Inflammatory macrophage treated with lipopolysaccharide for 4 hours (primary cell): ENCODE measurements at regions not wholly inside any gene's neighbourhood (a gene's known extent, or its start where the extent isn't known, plus 50 kb on each side); places are given as distances from the start of the nearest gene placed in this dataset.
"Not testable (repeated sequence)": the region's sequence is repeated elsewhere in the genome, so short reads cannot be mapped to it uniquely, and the experiment has no call there.

Source experiments
- DNase-seq: peaks from one replicate; pipeline ENCODE4 v3.0.0-alpha.2; 2020

DNA sequence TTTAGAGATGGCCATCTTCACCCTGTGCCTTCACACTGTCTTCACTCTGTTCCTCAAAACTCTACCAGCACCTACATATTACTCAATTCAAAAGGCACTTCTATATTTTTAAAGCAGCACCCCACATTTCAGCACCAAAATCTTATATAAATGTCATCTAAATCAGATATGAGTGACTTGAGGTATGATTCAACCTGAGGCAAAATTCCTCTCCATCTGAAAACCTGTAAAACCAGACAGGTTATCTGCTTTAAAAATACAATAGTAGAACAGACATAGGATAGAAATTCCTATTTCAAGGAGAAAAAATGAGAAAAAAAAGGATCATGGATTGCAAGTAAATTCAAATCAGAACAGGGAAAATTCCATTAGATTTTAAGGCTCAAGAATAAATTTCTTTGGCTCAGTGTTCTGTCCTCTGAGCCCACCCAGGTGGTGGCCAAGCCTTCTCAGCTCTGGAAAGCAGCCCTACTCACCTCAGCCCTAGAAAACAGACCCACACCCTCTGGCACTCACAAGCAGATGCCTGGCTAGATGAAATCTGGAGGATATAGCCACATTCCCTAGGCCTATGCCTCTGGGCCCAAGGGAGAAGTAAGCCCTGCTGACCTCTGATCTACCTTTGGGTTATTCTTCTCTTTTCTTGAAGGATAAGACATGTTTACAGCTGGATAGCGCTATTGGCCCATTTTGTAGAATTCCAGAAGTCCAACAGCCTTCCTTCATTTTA lies 211.1 kb upstream of the XIST start:
- DNase-seq = no peak

- DNase-seq = no peak
Observed at GRCh38 chrX:74061879-74062278, 209.4 kb upstream of the XIST start.

DNA sequence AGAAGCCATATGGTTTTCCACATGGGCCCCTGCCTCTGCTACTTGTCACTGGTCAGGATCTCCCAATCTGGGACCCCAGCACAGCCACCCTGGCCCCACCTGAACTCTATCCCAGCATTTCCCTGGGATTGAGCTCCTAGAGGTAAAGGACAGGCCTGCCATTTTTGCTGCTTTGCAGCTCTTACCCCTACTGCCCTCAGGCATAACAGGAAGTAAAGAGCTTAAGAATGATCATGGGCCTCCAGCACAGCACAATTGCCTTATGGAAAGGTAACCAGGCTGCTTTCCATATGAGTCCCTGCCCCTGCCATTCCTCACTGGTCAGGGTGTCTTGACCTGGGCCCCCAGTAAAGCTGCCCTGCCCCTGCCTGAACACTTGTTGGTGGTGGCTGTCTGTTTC lies 196.6 kb upstream of the XIST start:
- DNase-seq = no peak

DNA sequence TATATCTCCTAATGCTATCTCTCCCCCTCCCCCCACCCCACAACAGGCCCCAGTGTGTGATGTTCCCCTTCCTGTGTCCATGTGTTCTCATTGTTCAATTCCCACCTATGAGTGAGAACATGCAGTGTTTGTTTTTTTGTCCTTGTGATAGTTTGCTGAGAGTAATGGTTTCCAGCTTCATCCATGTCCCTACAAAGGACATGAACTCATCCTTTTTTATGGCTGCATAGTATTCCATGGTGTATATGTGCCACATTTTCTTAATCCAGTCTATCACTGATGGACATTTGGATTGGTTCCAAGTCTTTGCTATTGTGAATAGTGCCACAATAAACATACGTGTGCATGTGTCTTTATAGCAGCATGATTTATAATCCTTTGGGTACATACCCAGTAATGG lies 181.6 kb upstream of the XIST start:
- not testable (repeated sequence) for DNase-seq

- not testable (repeated sequence) for DNase-seq
Observed at GRCh38 chrX:74031527-74031926, 179.0 kb upstream of the XIST start.

- DNase-seq = not testable (repeated sequence)
Observed at GRCh38 chrX:74030766-74031165, 178.3 kb upstream of the XIST start.

DNA sequence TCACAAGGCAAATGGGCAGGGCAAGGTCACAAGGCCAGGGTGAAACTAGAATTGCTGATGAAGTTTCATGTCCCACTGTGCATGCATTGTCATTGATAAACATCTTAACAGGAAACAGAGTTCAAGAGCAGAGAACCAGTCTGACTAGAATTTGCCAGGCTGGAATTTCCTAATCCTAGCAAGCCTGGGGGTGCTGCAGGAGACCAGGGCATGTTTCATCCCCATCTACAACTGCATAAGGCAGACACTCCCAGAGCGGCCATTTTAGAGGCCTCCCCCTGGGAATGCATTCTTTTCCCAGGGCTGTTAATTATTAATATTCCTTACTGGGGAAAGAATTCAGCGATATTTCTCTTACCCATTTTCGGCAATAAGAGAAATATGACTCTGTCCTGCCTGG lies 172.6 kb upstream of the XIST start:
- not testable (repeated sequence) for DNase-seq

DNA sequence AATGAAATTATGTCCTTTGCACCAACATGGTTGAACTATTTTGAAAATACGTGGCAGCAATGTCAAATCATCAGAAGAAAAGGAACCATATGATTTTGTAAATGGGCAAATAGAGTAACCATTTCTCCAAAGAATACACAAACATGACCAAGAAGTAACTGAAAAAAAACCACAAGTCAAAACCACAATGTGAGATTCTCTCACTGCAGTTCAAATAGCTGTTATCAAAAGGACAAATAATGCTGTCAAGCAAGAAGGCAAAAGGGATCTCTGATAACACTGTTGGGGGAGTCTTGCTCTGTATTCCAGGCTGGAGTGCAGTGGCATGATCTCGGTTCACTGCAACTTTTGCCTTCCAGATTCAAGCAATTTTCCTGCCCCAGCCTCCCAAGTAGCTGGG lies 170.7 kb upstream of the XIST start:
- DNase-seq = no peak

DNA sequence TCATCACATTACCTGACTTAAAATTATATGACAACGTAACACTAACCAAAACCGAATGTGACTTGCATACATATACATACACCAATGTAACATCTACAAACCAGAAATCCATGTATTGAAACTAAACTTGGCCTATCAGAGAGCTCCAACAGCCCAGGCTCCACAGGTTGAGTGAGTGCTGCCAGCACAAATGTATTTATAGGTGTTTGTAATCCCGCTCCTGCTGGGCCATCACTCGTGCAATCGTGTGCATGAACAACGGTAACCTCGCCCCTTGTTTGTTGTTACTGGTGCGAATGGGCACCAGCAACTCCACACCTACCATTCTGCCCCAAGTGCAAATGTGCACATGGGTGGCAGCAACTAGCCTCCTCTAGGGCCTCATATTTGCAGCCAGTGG lies 165.7 kb upstream of the XIST start:
- no peak for DNase-seq

- peak; percentile 41 for DNase-seq
Observed at GRCh38 chrX:74015379-74016019, 163.0 kb upstream of the XIST start.

GRCh38 chrX:74009041-74009440 lies 156.5 kb upstream of the XIST start:
- DNase-seq = no peak

DNA sequence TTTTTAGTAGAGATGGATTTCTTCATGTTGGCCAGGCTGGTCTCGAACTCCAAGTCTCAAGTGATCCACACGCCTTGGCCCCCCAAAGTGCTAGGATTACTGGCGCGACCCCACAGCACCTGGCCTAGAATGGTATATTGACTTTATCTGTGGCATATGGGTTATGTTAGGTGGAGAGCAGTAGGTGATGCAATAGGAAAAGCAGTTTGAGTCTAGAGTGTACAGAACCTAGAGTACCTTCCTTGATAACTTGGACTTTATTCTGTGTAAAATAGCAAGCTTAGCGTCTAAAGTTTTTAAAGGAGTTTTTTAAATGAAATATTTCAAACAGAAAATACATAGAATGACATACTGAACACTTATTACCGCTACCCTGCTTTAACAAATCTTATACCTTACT lies 139.5 kb upstream of the XIST start:
- no peak for DNase-seq

DNA sequence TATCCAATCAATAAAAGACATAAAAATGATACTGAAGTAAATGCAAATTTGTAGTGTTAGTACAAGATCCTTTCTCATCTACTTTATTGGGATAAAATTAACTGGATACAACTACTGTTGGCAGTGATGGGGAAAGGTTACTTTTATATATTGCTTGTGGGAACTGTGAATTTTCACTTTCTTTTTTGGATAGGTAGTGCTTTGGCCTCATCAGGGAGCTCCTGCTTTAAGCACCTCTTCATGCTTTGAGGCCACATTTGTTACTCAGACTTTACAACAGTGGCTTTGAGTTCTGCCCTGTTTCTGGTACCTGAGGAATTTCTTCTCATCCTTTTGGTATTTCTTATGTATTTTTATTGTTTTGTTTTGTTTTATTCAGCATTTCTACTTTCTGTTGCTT lies 134.7 kb upstream of the XIST start:
- DNase-seq = no peak

- DNase-seq = no peak
Observed at GRCh38 chrX:73979551-73980131, 127.1 kb upstream of the XIST start.

- DNase-seq = no peak
Observed at GRCh38 chrX:73977542-73978169, 125.1 kb upstream of the XIST start.

GRCh38 chrX:73967461-73967860 lies 114.9 kb upstream of the XIST start:
- not testable (repeated sequence) for DNase-seq

DNA sequence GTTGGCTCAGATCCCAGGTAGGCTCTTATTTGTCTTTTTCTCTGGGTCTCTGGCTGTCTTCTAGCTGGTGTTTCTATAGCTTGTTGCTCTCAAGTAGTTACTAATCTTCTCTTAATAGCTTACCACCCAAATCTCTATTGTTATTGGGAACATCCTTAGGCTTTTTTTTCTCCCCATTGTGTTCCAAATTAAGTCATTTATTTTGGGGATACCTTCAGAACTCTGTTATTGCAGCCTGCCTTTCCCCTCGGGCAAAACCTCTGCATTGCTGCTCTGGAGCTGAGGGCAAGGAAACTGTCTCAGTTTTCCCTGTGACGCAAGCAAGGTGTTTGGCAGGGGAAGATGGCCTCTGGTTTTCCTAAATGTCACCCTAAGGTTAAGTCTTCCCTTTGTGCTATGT lies 113.3 kb upstream of the XIST start:
- no peak for DNase-seq

DNA sequence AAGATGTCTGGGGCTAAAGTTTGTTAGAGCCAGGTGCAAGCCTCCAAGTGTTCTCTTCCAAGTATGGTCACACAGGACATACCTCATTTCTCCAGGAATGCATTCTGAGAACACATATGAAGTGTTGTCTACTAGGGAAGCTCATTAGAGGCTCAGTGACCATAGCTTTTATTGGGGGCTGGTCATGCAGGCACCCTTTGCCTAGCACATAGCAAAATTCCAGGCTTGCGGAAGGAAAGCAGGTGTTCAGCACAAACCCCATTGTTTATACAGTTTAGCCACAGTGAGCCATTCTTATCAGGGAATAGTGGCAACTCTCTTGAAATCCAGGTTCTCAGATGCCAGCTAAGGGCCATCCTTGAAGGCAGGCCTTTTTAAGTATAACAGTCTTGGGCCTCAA lies 112.1 kb upstream of the XIST start:
- DNase-seq = no peak

DNA sequence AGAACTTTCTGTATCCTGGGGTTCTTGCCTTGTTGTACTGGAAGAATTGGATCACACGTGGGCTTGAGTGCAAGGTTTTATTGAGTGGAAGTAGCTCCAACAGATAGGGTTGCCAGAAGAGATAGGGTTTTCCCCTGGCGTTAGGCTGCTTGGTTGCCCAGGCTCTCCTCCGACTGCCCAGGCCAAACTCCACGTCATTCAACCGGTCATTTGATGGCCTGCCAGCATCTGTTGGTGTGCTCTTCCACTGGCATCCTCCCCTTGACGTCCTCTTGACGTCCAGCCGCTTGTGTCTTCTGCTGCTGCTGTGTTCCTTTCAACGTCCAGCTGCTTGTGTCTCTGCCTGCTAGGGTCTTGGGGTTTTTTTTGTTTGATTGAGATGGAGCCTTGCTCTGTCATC lies 111.2 kb upstream of the XIST start:
- no peak for DNase-seq

- no peak for DNase-seq
Observed at GRCh38 chrX:73962948-73963347, 110.4 kb upstream of the XIST start.

- not testable (repeated sequence) for DNase-seq
Observed at GRCh38 chrX:73961867-73962266, 109.4 kb upstream of the XIST start.

- DNase-seq = no peak
Observed at GRCh38 chrX:73944563-73944908, 92.0 kb upstream of the XIST start.

DNA sequence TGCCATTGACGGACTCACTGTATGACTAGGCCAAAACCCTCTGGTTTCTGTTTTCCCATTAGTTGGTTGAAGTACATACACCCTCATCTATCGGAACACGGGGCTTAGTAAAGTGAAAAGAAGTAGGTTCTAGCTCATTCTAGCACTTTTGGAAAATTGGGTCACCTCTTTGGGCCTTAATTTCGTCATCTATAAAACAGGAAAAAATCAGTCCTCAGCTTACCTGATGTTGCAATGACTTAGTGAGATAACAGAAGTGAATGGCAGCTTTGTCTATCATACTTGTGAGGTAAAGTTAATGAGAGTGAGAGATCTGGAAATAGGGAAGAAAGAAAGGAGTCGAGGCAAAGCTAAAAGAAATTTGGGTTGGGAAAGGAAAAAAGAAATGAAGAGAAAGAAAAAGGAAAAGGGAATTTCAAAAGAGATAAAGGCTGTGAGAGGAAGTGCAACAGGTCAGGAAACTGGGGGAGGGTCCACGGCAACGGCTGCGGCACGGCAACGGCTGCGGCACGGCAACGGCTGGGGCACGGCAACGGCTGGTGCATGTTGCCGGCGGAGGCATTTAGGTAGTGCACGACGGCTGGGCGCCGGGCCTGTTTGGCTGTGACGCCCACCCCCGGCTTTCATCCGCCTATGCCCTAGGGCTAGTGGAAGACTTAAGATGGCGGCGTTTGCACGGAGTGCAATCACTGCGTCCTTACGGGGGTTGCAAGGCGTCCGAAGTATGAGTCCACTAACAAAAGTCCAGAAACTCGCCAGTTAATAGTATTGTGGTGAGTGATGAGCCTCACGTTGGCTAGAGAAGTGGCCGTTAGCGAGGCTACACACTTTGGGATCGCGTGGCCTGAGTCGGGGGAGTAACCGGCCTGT lies 91.4 kb upstream of the XIST start:
- peak; percentile 87 for DNase-seq
